ENCODE measurements at regions not wholly inside any gene's neighbourhood (a gene's known extent, or its start where the extent isn't known, plus 50 kb on each side); places are given as distances from the start of the nearest gene placed in this dataset.
"Not testable (repeated sequence)": the region's sequence is repeated elsewhere in the genome, so short reads cannot be mapped to it uniquely, and the experiment has no call there.

DNA sequence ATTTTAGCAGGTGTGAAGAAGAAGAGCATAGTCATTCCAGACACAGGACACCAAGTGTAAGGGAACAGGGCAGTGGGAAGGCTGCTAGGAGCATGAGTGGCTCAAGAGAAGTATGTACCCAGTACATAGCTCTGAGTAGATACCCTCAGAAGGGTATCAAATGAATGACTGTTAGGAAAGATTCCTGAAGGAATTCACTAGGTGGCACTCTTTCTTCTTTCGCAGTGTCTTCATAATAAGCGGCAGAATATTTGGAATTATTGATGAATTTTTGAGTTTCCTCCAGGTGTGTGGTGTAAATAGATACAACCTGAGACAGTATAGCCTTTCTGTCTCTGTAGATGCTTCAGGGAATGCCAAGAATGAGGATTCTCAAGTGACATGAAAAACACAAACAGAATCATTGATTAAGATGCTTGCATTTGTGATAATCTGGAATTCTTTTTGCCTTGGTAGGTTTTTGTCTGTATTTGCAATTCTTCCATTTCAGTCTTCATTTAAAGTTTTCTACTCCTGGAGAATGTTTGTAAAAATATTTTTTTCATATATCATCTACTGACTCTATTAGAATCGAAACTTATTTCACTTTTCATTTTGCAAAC, 264.3 kb upstream of the RIMS1 start:
- no peak for DNase-seq

DNA sequence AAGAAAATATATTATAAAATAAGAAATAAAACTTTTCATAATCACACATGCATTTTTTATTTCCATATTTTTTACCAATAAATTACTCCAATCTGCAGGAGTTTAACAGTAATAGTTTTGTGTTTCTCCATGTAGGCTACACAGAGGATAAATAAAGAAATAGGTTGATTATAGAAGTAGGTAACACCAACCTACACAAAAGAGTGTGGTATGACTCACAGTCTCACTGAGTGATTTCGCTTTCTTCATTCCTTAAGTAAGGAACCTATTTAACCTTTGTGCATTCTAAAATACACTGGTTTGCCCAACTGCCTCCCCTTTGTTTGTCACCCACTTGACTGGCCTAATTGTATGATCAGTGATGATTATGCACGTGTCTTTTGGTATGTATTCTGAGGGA, 244.2 kb upstream of the RIMS1 start:
- no peak for DNase-seq

DNA sequence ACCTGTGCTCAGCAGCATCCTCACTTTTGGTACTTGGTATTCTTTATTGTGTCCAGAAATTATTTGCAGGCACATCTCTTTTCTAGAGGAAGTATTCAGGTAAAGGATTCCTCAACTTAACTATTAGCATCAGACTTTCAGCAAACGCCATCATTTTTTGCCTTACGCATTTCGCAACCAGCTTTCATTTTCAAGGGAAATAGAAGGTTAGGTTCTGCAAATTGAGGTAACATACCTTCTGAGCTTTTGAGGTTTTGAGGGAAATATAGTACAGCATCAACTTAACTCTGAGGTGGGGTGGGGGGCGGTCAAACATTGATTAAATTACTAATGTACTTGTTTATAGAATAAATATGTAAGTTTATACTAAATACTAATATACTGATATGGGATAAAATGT, 243.6 kb upstream of the RIMS1 start:
- DNase-seq: no peak

- DNase-seq: no peak
These were observed 241.1 kb upstream of the RIMS1 start for GRCh38 chr6:71645299-71645698.

DNA sequence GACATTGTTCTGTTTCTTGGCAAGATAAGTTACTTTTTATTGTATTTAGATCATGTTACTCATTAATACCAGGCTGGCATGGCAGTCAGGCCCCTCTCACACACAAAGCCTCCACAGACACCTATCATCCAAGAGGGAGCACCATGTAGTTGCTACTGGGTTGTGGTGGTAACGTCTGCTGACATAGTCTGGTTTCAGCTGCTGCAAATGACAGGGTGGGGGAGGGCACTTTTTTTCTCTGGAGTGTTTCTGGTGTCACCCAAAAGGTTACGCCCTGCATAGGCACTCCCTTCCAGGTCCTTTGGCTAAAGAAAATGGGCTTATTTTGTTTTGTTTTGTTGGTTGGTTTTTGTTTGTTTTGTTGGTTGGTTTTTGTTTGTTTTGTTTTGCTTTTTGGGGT, 236.4 kb upstream of the RIMS1 start:
- no peak for DNase-seq

GRCh38 chr6:71651636-71652035, 234.7 kb upstream of the RIMS1 start:
- DNase-seq: no peak

DNA sequence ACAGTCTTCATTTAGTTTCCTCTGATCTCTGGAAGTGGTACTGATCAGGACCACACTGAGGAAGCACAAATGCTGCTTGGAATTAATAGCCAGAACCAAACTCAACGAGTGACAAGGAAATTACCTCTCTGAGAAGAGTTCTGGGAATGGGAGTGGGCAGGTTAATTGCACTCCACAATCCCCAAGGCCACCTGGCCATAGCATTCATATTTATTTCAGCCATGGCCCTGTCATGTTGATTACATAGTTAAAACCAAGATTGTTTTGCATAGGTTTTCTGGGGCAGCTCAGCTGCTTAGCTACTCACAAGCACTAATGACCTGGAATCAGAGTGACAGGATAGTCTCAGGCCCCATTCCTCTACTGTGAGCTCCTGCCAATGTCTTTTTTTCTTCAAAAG, 230.2 kb upstream of the RIMS1 start:
- no peak for DNase-seq

GRCh38 chr6:71665931-71666330, 220.4 kb upstream of the RIMS1 start:
- no peak for DNase-seq

DNA sequence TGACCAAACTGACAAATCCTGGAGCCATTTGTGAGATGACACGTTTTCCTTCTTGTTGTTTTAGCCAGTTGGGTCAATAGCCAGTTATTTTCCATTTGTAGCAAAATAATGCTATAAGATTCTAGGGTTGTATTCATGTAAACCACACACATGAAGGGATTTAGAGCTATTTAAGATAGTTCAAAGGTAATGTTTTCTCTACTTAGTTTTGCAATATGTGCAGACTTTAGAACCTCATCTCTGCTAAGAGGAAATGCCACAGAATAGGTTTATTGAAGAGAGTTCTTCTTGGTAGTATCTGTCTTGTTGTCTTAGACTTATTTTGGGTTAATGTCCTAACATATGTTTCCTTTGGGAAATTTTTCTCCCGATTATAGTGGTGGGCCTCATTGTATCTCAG, 213.5 kb upstream of the RIMS1 start:
- DNase-seq: no peak

DNA sequence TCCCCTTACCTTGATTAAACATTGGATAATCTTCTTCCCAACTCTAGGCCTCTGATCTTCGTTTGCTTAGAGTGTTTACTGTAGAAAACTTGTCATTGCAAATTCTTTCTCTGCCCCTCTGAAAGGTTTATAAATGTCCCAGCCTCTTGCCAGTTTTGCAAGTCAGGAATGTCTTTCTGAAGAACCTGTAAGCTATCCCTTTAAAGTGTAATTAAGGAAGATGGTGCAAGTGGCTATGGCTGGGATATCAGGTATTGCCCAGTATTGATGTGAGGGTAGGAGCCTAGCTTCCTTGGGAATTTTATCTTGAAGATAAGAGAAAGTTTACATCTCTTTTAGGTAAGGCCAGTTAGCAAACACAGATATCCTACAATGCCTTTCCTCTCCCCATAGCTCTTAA, 211.0 kb upstream of the RIMS1 start:
- DNase-seq: no peak

DNA sequence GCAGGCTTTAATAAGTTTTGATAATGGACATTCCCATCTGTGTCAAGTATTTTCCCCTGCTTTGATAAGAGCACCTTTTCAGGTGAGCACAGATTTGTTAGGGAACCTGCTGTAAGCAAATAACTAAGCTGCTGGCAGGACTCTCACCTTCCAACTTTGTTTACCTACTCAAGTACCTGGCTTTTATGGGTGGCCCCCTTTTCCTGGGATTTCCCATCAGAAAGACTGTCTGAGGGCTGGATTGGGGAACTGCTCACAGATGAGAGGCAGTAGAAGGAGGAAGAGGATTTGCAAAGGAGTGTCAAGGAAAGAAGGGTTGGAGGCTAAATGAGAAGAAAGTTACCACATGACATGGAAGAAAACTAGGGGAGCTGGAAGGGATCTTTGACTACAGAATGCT, 210.1 kb upstream of the RIMS1 start:
- DNase-seq: no peak

DNA sequence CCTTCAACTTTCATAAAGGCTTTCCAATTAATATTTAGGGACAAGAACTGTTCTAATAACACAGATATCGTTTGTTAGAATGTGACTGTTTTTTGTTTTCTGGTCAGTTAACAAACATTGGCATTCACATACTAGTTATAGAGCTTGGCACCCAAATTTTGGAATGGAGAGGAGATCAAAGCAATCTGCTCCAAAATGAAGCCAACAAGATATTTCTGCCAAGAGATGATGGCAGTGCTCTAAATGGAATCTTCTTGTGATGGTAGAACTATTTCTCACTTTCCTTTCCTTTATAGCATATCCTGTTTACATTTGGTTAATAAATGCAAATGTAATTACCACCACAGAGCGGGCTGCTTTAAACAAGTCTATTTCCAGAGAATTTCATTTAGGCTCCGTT, 208.3 kb upstream of the RIMS1 start:
- DNase-seq: no peak

GRCh38 chr6:71681234-71681867, 205.0 kb upstream of the RIMS1 start:
- DNase-seq: no peak

DNA sequence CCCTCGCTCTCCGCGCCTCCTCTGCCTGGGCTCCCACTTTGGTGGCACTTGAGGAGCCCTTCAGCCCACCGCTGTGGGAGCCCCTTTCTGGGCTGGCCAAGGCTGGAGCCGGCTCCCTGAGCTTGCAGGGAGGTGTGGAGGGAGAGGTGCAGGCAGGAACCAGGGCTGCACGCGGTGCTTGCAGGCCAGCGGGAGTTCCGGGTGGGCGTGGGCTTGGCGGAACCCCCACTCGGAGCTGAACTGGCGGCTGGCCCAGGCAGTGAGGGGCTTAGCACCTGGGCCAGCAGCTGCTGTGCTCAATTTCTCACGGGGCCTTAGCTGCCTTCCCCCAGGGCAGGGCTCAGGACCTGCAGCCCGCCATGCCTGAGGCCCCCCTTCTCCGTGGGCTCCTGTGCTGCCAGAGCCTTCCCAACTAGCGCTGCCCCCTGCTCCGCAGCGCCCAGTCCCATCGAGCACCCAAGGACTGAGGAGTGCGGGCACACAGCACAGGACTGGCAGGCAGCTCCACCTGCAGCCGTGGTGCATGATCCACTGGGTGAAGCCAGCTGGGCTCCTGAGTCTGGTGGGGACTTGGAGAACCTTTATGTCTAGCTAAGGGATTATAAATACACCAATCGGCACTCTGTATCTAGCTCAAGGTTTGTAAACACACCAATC, 200.2 kb upstream of the RIMS1 start:
- DNase-seq: not testable (repeated sequence)

DNA sequence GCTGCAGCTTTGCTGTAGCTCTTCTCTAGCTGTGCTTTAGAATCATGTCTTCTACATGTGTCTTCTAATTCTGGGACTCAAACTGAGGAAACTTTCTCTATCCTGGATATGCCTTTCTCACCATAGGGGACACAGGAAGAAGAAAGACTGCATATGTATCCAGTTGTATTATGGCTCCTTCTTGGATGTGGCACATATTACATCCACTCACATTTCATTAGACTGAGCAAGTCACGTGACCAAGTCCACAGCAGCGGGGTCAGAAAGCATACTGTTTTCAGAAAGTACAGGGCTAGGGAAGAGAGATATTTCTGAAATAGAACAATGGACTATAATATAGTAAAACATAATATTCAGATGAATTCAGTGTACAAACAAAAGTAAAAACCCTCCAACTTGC, 187.6 kb upstream of the RIMS1 start:
- DNase-seq: no peak

- no peak for DNase-seq
These were observed 179.8 kb upstream of the RIMS1 start for GRCh38 chr6:71706523-71706922.

GRCh38 chr6:71707059-71707458, 179.3 kb upstream of the RIMS1 start:
- DNase-seq: no peak

- no peak for DNase-seq
These were observed 165.6 kb upstream of the RIMS1 start for GRCh38 chr6:71720705-71721104.

- no peak for DNase-seq
These were observed 164.7 kb upstream of the RIMS1 start for GRCh38 chr6:71721642-71722041.

DNA sequence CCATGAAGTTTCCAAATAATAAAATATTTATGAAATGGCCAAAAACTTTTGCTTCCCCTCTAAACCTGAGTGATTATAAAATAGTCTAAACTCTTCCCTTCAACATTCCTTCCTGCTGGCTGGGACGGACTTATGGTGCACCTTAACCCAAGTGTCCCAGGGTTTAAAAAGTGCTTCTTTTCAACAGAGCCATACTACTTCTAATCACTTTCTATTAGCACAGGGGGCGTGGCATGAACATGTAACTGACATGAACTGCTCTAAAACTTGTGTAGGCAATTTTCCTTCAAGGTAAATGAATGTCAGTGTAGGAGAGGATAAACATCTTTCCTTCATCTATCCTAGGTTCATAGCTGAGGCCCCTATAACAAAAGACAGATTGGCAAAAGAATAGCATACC, 163.6 kb upstream of the RIMS1 start:
- DNase-seq: no peak

DNA sequence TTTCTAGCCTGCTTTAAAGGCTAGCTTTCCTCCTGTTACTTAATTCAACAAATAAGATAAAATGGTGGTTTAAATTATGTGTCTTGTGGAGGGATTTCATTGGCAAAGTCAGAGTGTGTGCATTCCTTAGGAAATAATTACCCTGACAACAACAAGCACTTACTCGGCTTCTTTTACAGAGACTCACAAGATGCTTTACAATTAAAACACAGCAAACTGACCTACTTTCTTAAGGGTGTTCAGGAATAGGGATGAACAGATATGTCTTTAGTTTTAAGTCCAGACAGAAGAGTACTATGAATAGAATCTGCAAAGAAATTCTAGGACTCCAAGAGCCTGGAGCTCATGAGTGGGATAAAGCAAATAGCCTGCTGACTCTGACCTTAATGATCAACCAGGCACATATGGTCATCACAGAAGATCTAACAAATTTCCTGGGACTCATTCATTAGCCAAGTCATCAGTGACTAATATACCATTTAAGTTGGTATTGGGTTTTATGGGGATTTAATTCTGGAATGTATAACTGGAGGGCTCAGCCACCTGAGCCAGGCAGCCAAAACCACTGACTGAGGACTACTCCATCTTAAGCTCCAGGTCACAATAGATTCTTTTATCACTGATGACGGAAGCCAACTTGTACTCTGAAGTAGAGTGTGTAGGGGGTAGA, 161.8 kb upstream of the RIMS1 start:
- DNase-seq: no peak

DNA sequence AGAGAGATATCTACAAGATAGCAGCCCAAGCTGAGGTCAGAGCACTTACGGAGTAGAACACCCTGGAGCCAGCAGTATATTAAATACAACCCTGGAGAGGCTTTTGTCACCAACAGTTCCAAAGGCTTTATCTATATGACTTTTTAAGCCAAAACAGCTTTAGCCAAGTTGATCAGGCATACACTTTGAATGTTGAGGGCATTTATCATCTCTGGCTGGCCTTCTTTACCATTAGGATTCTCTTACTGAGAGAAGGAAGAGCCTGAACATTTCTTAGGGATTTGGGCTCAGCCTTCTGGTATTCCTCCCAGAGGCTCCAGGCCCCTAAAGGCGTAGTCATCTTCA, 161.3 kb upstream of the RIMS1 start:
- DNase-seq: no peak

DNA sequence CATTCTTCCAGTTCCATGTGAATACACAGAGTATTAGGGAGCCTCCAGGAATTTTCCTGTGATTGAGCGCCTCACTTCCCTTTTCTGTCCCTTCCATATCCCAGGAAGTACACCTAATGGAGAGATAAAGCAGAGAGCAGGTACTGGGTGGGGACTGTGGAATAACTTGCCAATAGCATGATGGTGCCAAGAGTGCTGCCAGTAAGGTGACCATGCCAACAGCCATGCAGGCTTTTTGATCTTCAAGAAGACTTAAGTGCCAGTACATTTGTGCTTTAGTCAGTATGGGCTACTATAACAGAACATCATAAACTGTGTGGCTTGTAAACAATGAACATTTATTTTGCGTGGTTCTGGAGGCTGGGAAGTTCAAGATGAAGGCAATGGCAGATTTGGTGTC, 160.2 kb upstream of the RIMS1 start:
- no peak for DNase-seq

DNA sequence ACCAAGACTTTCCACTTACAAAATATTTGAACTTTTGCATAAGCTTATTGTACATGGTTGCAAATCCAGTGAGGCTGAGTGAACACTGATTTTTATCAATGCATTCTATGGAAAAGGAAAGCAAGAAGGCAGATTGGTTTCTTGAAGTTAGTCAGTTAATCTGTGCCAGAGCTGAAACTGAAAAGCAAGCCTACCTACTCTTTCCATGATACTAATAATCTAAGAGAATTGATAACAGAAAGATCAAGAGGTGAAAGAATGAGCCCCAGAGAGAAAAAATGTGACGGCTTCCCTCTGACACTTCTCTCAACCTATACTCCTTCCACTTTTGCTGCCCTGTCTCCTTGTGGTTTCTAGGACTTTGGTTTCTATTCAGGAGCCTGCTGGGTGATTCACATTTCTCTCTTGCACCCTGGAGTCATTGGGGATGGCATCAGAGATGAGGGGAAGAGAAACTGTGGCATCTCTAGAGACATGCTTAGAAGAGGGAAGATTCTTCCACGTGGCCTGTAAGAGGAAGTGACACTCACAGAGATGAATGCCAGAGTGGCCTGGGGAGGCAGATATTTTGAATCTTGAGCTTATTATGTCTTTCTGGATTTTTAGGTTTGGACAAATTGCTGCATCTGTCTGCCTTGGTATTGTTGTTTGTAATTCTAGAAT, 158.6 kb upstream of the RIMS1 start:
- no peak for DNase-seq

All from activated gamma-delta T cell (primary cell).